Endothelial cell of umbilical vein (primary cell): ENCODE measurements at regions not wholly inside any gene's neighbourhood (a gene's known extent, or its start where the extent isn't known, plus 50 kb on each side); places are given as distances from the start of the nearest gene placed in this dataset.

ENCODE experiments used
- BruUV-seq: library from RNA; stranded (reverse); fragments of 400-500 nt; replicated peaks from 2 replicates; lab custom pipeline; 2021; lab: Mats Ljungman, UMichigan
- CTCF ChIA-PET: fragments of 300-600, 350-600 bp; sonication (Branson Sonifier 250); formaldehyde crosslinking; loops from one replicate; lab custom pipeline; 2021; ENCODE audit warnings: antibody characterized with exemption, inconsistent platforms; lab: Charles Lee
- POLR2A ChIA-PET: fragments of 300-600, 350-600 bp; sonication (Branson Sonifier 250); formaldehyde crosslinking; loops from one replicate; lab custom pipeline; 2021; ENCODE audit warnings: antibody characterized with exemption, inconsistent platforms; lab: Charles Lee
- DNase-seq: peaks from one replicate; pipeline ENCODE4 v3.0.0-alpha.2; 2011; ENCODE audit warnings: low read depth, low spot score
- FAIRE-seq: peaks from 2 replicates; lab custom pipeline; 2011; peaks lifted over from hg19 to GRCh38; lab: Jason Lieb, UNC
- H2AFZ ChIP-seq: 2 replicates; pipeline ENCODE4 v1.6.0; 2012; ENCODE audit warnings: low read depth, low read length, control low read depth, inconsistent platforms
- H3K27ac ChIP-seq: 2 replicates; pipeline ENCODE4 v1.5.1; 2011; ENCODE audit warnings: low read depth, mild to moderate bottlenecking, control low read depth, low read length, moderate library complexity; ENCODE audit not compliant: insufficient read depth
- H3K27me3 ChIP-seq, 2 experiments: 2 replicates each; pipeline versions ENCODE4 v1.6.0 to v1.6.1; 2011; ENCODE audit warnings: low read length in 2 of 2, mixed read lengths in 1 of 2; ENCODE audit not compliant: control insufficient read depth in 2 of 2, insufficient read depth in 2 of 2
- H3K36me3 ChIP-seq, 2 experiments: 2 replicates in 1 of 2; 3 replicates in 1 of 2; pipeline ENCODE4 v1.5.1; 2011; ENCODE audit warnings: low read length in 2 of 2, mild to moderate bottlenecking in 1 of 2, moderate library complexity in 1 of 2; ENCODE audit not compliant: control insufficient read depth in 2 of 2, insufficient read depth in 2 of 2; ENCODE audit errors: extremely low read depth in 1 of 2
- H3K4me1 ChIP-seq: 3 replicates; pipeline ENCODE4 v1.5.1; 2011; ENCODE audit warnings: mild to moderate bottlenecking, low read length; ENCODE audit not compliant: control insufficient read depth, insufficient read depth; ENCODE audit errors: extremely low read depth
- H3K4me2 ChIP-seq: 2 replicates; pipeline ENCODE4 v1.6.1; 2011; ENCODE audit warnings: low read length, control low read depth, mixed read lengths; ENCODE audit not compliant: insufficient read depth
- H3K4me3 ChIP-seq, 3 experiments: fragments of 200-600 bp in 1 of 3; sonication (generic), shearing (Covaris generic) in 1 of 3; replicated peaks in 1 of 3; 2 replicates each; pipeline ENCODE4 v1.5.1; 2011 to 2016; ENCODE audit warnings: control low read depth in 3 of 3, low read length in 3 of 3, mild to moderate bottlenecking in 2 of 3, inconsistent platforms in 1 of 3, low read depth in 1 of 3, moderate library complexity in 1 of 3; ENCODE audit not compliant: insufficient read depth in 1 of 3
- H3K79me2 ChIP-seq: 2 replicates; pipeline ENCODE4 v1.6.0; 2012; ENCODE audit warnings: low read length, inconsistent platforms; ENCODE audit not compliant: control insufficient read depth, insufficient read depth
- H3K9ac ChIP-seq: replicated peaks from 2 replicates; pipeline ENCODE3; 2011; ENCODE audit warnings: low read length, control low read depth; ENCODE audit not compliant: insufficient read depth; ENCODE audit errors: extremely low read depth
- H3K9me1 ChIP-seq: replicated peaks from 3 replicates; pipeline ENCODE4 v1.6.0; 2011; ENCODE audit warnings: mild to moderate bottlenecking, low read length; ENCODE audit not compliant: control insufficient read depth, insufficient read depth; ENCODE audit errors: extremely low read depth
- H3K9me3 ChIP-seq: replicated peaks from 2 replicates; pipeline ENCODE4 v1.5.1; 2012; ENCODE audit warnings: low read length, inconsistent platforms; ENCODE audit not compliant: control insufficient read depth, insufficient read depth
- H4K20me1 ChIP-seq: replicated peaks from 2 replicates; pipeline ENCODE3; 2011; ENCODE audit warnings: mild to moderate bottlenecking, low read length; ENCODE audit not compliant: control insufficient read depth, insufficient read depth; ENCODE audit errors: extremely low read depth
- CTCF ChIP-seq, 2 donors: IDR thresholded peaks; 1 replicate in 1 of 2; 2 replicates in 1 of 2; pipeline ENCODE4 v1.5.1; 2011; ENCODE audit warnings: low read length in 2 of 2, mild to moderate bottlenecking in 2 of 2, moderate library complexity in 2 of 2, control low read depth in 1 of 2, inconsistent platforms in 1 of 2, low read depth in 1 of 2; ENCODE audit not compliant: insufficient read depth in 1 of 2; ENCODE audit errors: extremely low read depth in 1 of 2
- EZH2 ChIP-seq: IDR thresholded peaks from 2 replicates; pipeline ENCODE4 v1.6.1; 2012; ENCODE audit warnings: borderline replicate concordance, low read depth, mild to moderate bottlenecking, moderate library complexity, low read length, inconsistent platforms; ENCODE audit not compliant: severe bottlenecking
- FOS ChIP-seq: IDR thresholded peaks from 2 replicates; pipeline ENCODE4 v1.6.1; 2011; ENCODE audit warnings: mild to moderate bottlenecking, low read length, moderate library complexity, borderline replicate concordance; ENCODE audit not compliant: insufficient read depth
- GATA2 ChIP-seq: IDR thresholded peaks from 2 replicates; pipeline ENCODE4 v1.7.0; 2011; ENCODE audit warnings: low read depth, mild to moderate bottlenecking, moderate library complexity, mixed read lengths, low read length; ENCODE audit not compliant: insufficient read length, insufficient read depth
- JUN ChIP-seq: IDR thresholded peaks from 2 replicates; pipeline ENCODE4 v1.6.1; 2011; ENCODE audit warnings: borderline replicate concordance, low read depth; ENCODE audit not compliant: insufficient read length, insufficient read depth
- MYC ChIP-seq: IDR thresholded peaks from one replicate; pipeline ENCODE4 v1.6.1; 2011; ENCODE audit warnings: mild to moderate bottlenecking, low read depth, low read length
- POLR2A ChIP-seq: IDR thresholded peaks from 2 replicates; pipeline ENCODE4 v1.6.1; 2012; ENCODE audit warnings: low read depth, mild to moderate bottlenecking, control low read depth, low read length
- POLR2AphosphoS5 ChIP-seq: IDR thresholded peaks from 2 replicates; pipeline ENCODE4 v1.6.1; 2012; ENCODE audit warnings: low read depth, mild to moderate bottlenecking, control low read depth, low read length, moderate library complexity; ENCODE audit not compliant: insufficient read depth
- dilution Hi-C: fragments of 300-500 bp; cut with MboI; formaldehyde crosslinking; loops from one replicate; pipeline ENCODE4 v1.15.0; 2019; ENCODE audit warnings: low sequenced_read_pairs; ENCODE audit not compliant: extremely low pct_ligation_motif_present
- intact Hi-C: fragments of 100-400 bp; cut with micrococcal nuclease; formaldehyde crosslinking; loops from one replicate; pipeline ENCODE4 v1.10.0; 2022
- TF ChIP-seq, protein P1 (sequence below): IDR thresholded peaks from 2 replicates; pipeline ENCODE4 v1.6.1; 2011; ENCODE audit not compliant: insufficient read depth, insufficient read length

GRCh38 chr11:71331631-71332030, 79.3 kb upstream of the SHANK2 start:
- ChIA-PET CTCF (no interaction called here), POLR2A (no interaction called here)
- Histone ChIP-seq H3K9ac (no peak overlapping the region), H3K9me1 (no peaks in the 10 kb centered on the region), H4K20me1 (no peaks in the 10 kb centered on the region), H3K79me2 (no peaks in the 10 kb centered on the region), H3K27ac (no peak overlapping the region), H3K9me3 (peaks cover 2% of the 10 kb centered on the region), H3K4me1 (no peaks in the 10 kb centered on the region), H3K36me3 (no peaks in the 10 kb centered on the region), H3K4me2 (no peak overlapping the region), H3K4me3 (no peak overlapping the region), H3K27me3 (no peaks in the 10 kb centered on the region), H2AFZ (no peak overlapping the region)
- BruUV-seq, result no TSS peak
- dilution Hi-C loops, result no loop called here
- FAIRE-seq (no peak), DNase-seq (no peak)
- TF ChIP-seq FOS (no peak), JUN (no peak), POLR2A (no peak), GATA2 (no peak), EZH2 (no peak), MYC (no peak), POLR2AphosphoS5 (no peak), CTCF (IDR thresholded peaks at IDR 0.05; ENCODE audit: extremely low read depth in 1 of 2, insufficient read depth in 1 of 2, low read depth in 1 of 2, low read length in 2 of 2) (no peak)
- TF ChIP-seq, protein P1, sequence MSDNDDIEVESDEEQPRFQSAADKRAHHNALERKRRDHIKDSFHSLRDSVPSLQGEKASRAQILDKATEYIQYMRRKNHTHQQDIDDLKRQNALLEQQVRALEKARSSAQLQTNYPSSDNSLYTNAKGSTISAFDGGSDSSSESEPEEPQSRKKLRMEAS, result no peak
- intact Hi-C loops, result no loop called here
